HepG2 (cell line): ENCODE measurements at regions not wholly inside any gene's neighbourhood (a gene's known extent, or its start where the extent isn't known, plus 50 kb on each side); places are given as distances from the start of the nearest gene placed in this dataset.

Experiments
- ATAC-seq: fragments of 200-7000 bp; cut with Tn5 transposase; 3 replicates; pipeline ENCODE4 v1.9.1; 2020; ENCODE audit warnings: mild to moderate bottlenecking, moderate library complexity
- BruUV-seq: library from RNA; stranded (reverse); fragments of 400-500 nt; replicated peaks from 2 replicates; lab custom pipeline; 2021; lab: Mats Ljungman, UMichigan
- CTCF ChIA-PET: fragments of 300-600 bp; formaldehyde crosslinking; extraction: SDS; loops from one replicate; lab custom pipeline; 2021; ENCODE audit warnings: low total read pairs, inconsistent platforms, low intra/inter-chr PET ratio; lab: Yijun Ruan, JAX
- POLR2A ChIA-PET: fragments of 350-600 bp; sonication (Branson Sonifier 250); formaldehyde crosslinking; loops from one replicate; lab custom pipeline; 2020; ENCODE audit warnings: antibody characterized with exemption, inconsistent platforms; lab: Yijun Ruan, JAX
- DNase-seq: peaks from one replicate; pipeline ENCODE4 v3.0.0-alpha.2; 2015; ENCODE audit warnings: low spot score
- FAIRE-seq: peaks from 3 replicates; lab custom pipeline; 2011; peaks lifted over from hg19 to GRCh38; lab: Jason Lieb, UNC
- H2AFZ ChIP-seq: one replicate; pipeline ENCODE4 v1.6.1; 2011; ENCODE audit warnings: low read length, inconsistent platforms
- H3K27ac ChIP-seq: fragments of 300-600 bp; 3 replicates; pipeline ENCODE4 v1.8.0; 2011; ENCODE audit warnings: mixed run types, mild to moderate bottlenecking, mixed read lengths, low read length, inconsistent platforms; ENCODE audit not compliant: insufficient read depth; ENCODE audit errors: extremely low read length
- H3K27me3 ChIP-seq, 2 experiments: fragments of 200-600 bp in 1 of 2; 2 replicates in 1 of 2; 3 replicates in 1 of 2; pipeline versions ENCODE4 v1.6.0 to v1.8.0; 2011; ENCODE audit warnings: low read length in 2 of 2, mild to moderate bottlenecking in 2 of 2, moderate library complexity in 2 of 2, inconsistent platforms in 1 of 2; ENCODE audit not compliant: insufficient read depth in 2 of 2, control insufficient read depth in 1 of 2
- H3K36me3 ChIP-seq, 2 experiments: fragments of 200-600 bp in 1 of 2; replicated peaks in 1 of 2; 2 replicates in 1 of 2; 3 replicates in 1 of 2; pipeline versions ENCODE4 v1.5.1 to v1.8.0; 2011; ENCODE audit warnings: low read length in 2 of 2, inconsistent platforms in 1 of 2; ENCODE audit not compliant: insufficient read depth in 2 of 2, control insufficient read depth in 1 of 2
- H3K4me1 ChIP-seq: 2 replicates; pipeline ENCODE4 v1.5.1; 2012; ENCODE audit warnings: low read length, inconsistent platforms; ENCODE audit not compliant: insufficient read depth
- H3K4me2 ChIP-seq: 2 replicates; pipeline ENCODE4 v1.6.0; 2011; ENCODE audit warnings: low read depth, low read length, inconsistent platforms
- H3K4me3 ChIP-seq, 3 experiments: fragments of 200-600 bp in 1 of 3; sonication (generic), shearing (Covaris generic) in 1 of 3; replicated peaks in 1 of 3; 2 replicates each; pipeline ENCODE4 v1.5.1; 2011 to 2016; ENCODE audit warnings: low read length in 3 of 3, inconsistent platforms in 2 of 3, low read depth in 2 of 3, mild to moderate bottlenecking in 2 of 3, control low read depth in 1 of 3, mixed read lengths in 1 of 3; ENCODE audit not compliant: insufficient read depth in 1 of 3
- H3K79me2 ChIP-seq: one replicate; pipeline ENCODE4 v1.6.1; 2011; ENCODE audit warnings: low read length, inconsistent platforms; ENCODE audit not compliant: insufficient read depth
- H3K9ac ChIP-seq: 2 replicates; pipeline ENCODE4 v1.6.0; 2011; ENCODE audit warnings: mild to moderate bottlenecking, low read depth, low read length, inconsistent platforms; ENCODE audit not compliant: insufficient read depth
- H3K9me3 ChIP-seq: 2 replicates; pipeline ENCODE4 v1.5.1; 2012; ENCODE audit warnings: mild to moderate bottlenecking, low read length
- H4K20me1 ChIP-seq: 2 replicates; pipeline ENCODE4 v1.6.0; 2011; ENCODE audit warnings: inconsistent platforms, mild to moderate bottlenecking, low read length, moderate library complexity; ENCODE audit not compliant: insufficient read depth
- CHD4 ChIP-seq: fragments of 200-600 bp; sonication (generic); IDR thresholded peaks from 2 replicates; pipeline ENCODE4 v1.7.0; 2017; ENCODE audit warnings: mild to moderate bottlenecking, low read length, borderline replicate concordance
- GABPB1 ChIP-seq: IDR thresholded peaks from 2 replicates; pipeline ENCODE4 v1.6.1; 2016; ENCODE audit warnings: mild to moderate bottlenecking, missing genetic modification reagents, moderate library complexity, missing compliant biosample characterization
- GZF1 ChIP-seq: sonication (generic); formaldehyde crosslinking; IDR thresholded peaks from 2 replicates; pipeline ENCODE4 v1.5.1; 2020; ENCODE audit warnings: mild to moderate bottlenecking, missing genetic modification reagents
- MATR3 ChIP-seq: sonication (generic); formaldehyde crosslinking; IDR thresholded peaks from 2 replicates; pipeline ENCODE4 v1.4.0; 2020; ENCODE audit warnings: missing genetic modification reagents
- MBNL3 ChIP-seq: fragments of 250-450 bp; sonication (Bioruptor Pico); conservative IDR thresholded peaks from 2 replicates; pipeline ENCODE4 v1.8.0; 2022; ENCODE audit warnings: mild to moderate bottlenecking, inconsistent platforms
- MXD4 ChIP-seq: IDR thresholded peaks from 2 replicates; pipeline ENCODE4 v1.6.1; 2016; ENCODE audit warnings: mild to moderate bottlenecking, missing biosample characterization, missing genetic modification reagents
- MYC ChIP-seq: sonication (generic); formaldehyde crosslinking; IDR thresholded peaks from 2 replicates; pipeline ENCODE4 v1.9.0; 2021; ENCODE audit warnings: missing genetic modification reagents, borderline replicate concordance
- NFKB2 ChIP-seq: sonication (generic); formaldehyde crosslinking; IDR thresholded peaks from 2 replicates; pipeline ENCODE4 v1.4.0; 2020; ENCODE audit warnings: missing genetic modification reagents, borderline replicate concordance
- RBM22 ChIP-seq: fragments of 200-400 bp; formaldehyde crosslinking; optimal IDR thresholded peaks from 2 replicates; pipeline ENCODE3; 2017; ENCODE audit warnings: mild to moderate bottlenecking, low read length, moderate library complexity
- SATB2 ChIP-seq: sonication (generic); formaldehyde crosslinking; IDR thresholded peaks from 2 replicates; pipeline ENCODE4 v1.5.0; 2020; ENCODE audit warnings: missing genetic modification reagents
- SIX4 ChIP-seq: sonication (generic); formaldehyde crosslinking; IDR thresholded peaks from 2 replicates; pipeline ENCODE4 v1.4.0; 2020; ENCODE audit warnings: missing genetic modification reagents
- ZFX ChIP-seq: sonication (generic); formaldehyde crosslinking; IDR thresholded peaks from 2 replicates; pipeline ENCODE4 v1.4.0; 2020; ENCODE audit warnings: mild to moderate bottlenecking, low read depth, missing genetic modification reagents, moderate library complexity
- ZFY ChIP-seq: sonication (generic); formaldehyde crosslinking; IDR thresholded peaks from 2 replicates; pipeline ENCODE4 v1.4.0; 2020; ENCODE audit warnings: missing genetic modification reagents
- ZNF235 ChIP-seq: sonication (generic); formaldehyde crosslinking; IDR thresholded peaks from 2 replicates; pipeline ENCODE4 v1.8.1; 2023; ENCODE audit warnings: mild to moderate bottlenecking, missing genetic modification reagents, borderline replicate concordance
- ZNF354B ChIP-seq: sonication (generic); formaldehyde crosslinking; IDR thresholded peaks from 2 replicates; pipeline ENCODE4 v1.8.0; 2022; ENCODE audit warnings: mild to moderate bottlenecking, missing genetic modification reagents
- ZNF543 ChIP-seq: sonication (generic); formaldehyde crosslinking; IDR thresholded peaks from 2 replicates; pipeline ENCODE4 v1.4.0; 2020; ENCODE audit warnings: mild to moderate bottlenecking, missing genetic modification reagents
- WGBS: methylation state at CpG from one replicate; pipeline ENCODE4 v1.1.6; 2017; ENCODE audit warnings: low lambda C conversion rate; 5-methylcytosine and 5-hydroxymethylcytosine counted together
- in situ Hi-C: cut with HindIII; loops from 2 replicates; pipeline ENCODE4 v1.10.0; 2017; ENCODE audit warnings: low pct_unique_long_range_greater_than_20kb; ENCODE audit not compliant: extremely low pct_ligation_motif_present
- intact Hi-C: fragments of 100-400 bp; cut with micrococcal nuclease; formaldehyde crosslinking; loops from one replicate; pipeline ENCODE4 v1.10.0; 2022; ENCODE audit not compliant: unreplicated experiment

DNA sequence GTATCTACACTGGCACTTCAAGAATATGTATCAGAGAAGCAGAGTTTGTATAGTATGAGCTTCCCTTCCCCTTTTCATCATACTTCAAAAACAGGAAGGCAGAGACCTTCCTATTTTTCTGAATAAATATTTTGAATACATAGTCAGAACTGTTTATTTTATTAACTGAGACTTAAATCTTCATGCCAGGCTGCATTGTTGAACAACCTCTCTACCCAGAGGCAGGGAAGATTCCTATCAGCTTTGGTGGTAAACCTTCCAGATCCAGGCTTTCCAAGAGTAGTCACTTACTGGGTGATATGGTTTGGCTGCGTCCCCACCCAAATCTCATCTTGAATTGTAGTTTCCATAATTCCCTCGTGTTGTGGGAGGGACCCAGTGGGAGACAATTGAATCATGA, 217.4 kb upstream of the ATP11B start:
- no TSS peak for BruUV-seq
- ATAC-seq (no peak), FAIRE-seq (no peak), DNase-seq (no peak)
- in situ Hi-C loops = no loop called here
- no peaks in the 10 kb centered on the region for H3K79me2 ChIP-seq
- ChIA-PET CTCF (no interaction called here), POLR2A (no interaction called here)
- WGBS = 0% methylated on average over 1 of the region's 2 CpGs
- no peaks in the 10 kb centered on the region for H3K4me1 ChIP-seq
- no peak overlapping the region for H3K4me3 ChIP-seq
- no peak overlapping the region for H3K9ac ChIP-seq
- no peaks in the 10 kb centered on the region for H3K27me3 ChIP-seq
- TF ChIP-seq ZNF354B (CRISPR knock-in tag) (no peak), SATB2 (CRISPR knock-in tag) (no peak), RBM22 (no peak), MATR3 (no peak), ZFY (CRISPR knock-in tag) (no peak), CHD4 (no peak), MYC (CRISPR knock-in tag) (no peak), NFKB2 (CRISPR knock-in tag) (no peak), GZF1 (no peak), SIX4 (CRISPR knock-in tag) (no peak), ZFX (CRISPR knock-in tag) (no peak), ZNF235 (CRISPR knock-in tag) (no peak), MXD4 (CRISPR knock-in tag) (no peak), ZNF543 (CRISPR knock-in tag) (no peak), GABPB1 (CRISPR knock-in tag) (no peak), MBNL3 (CRISPR knock-in tag) (no peak)
- no peak overlapping the region for H2AFZ ChIP-seq
- peaks cover 3% of the 10 kb centered on the region; the same call in 1 of the 2 replicates for H3K9me3 ChIP-seq
- no peaks in the 10 kb centered on the region for H3K36me3 ChIP-seq
- no peak overlapping the region for H3K4me2 ChIP-seq
- H3K27ac ChIP-seq = no peak overlapping the region
- intact Hi-C loops = no loop called here
- no peaks in the 10 kb centered on the region for H4K20me1 ChIP-seq
